ENCODE measurements at regions not wholly inside any gene's neighbourhood (a gene's known extent, or its start where the extent isn't known, plus 50 kb on each side); places are given as distances from the start of the nearest gene placed in this dataset.

DNA sequence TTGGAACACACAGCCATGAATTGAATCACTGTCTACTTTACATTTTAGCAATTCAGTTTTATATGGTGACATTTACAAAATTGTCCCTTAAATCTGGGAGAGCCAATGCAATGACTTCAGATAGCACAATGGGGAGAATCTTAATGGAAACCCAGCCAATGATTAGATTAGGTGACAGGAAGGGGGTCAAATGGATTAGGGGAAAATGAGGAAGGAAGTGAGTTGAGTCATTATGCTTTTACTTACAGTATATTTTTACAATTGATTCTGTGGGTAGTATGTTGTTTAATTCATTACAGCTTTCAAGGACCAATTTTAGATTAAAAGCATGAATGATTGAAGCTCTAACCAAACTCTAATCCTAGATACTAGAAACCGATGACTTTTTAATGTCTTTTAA is 229.8 kb downstream of the SOX4 start:
- ChIA-PET POLR2A (no interaction called here), CTCF (no interaction called here)
- TF ChIP-seq, protein P1, sequence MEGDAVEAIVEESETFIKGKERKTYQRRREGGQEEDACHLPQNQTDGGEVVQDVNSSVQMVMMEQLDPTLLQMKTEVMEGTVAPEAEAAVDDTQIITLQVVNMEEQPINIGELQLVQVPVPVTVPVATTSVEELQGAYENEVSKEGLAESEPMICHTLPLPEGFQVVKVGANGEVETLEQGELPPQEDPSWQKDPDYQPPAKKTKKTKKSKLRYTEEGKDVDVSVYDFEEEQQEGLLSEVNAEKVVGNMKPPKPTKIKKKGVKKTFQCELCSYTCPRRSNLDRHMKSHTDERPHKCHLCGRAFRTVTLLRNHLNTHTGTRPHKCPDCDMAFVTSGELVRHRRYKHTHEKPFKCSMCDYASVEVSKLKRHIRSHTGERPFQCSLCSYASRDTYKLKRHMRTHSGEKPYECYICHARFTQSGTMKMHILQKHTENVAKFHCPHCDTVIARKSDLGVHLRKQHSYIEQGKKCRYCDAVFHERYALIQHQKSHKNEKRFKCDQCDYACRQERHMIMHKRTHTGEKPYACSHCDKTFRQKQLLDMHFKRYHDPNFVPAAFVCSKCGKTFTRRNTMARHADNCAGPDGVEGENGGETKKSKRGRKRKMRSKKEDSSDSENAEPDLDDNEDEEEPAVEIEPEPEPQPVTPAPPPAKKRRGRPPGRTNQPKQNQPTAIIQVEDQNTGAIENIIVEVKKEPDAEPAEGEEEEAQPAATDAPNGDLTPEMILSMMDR (IDR thresholded peaks at IDR 0.05; ENCODE audit: insufficient read depth, low read length, missing control alignments), result no peak
- H3K4me3 ChIP-seq (ENCODE audit: low read depth, low read length), result no peak overlapping the region
- DNase-seq (ENCODE audit: low read depth, low spot score), result no peak

DNA sequence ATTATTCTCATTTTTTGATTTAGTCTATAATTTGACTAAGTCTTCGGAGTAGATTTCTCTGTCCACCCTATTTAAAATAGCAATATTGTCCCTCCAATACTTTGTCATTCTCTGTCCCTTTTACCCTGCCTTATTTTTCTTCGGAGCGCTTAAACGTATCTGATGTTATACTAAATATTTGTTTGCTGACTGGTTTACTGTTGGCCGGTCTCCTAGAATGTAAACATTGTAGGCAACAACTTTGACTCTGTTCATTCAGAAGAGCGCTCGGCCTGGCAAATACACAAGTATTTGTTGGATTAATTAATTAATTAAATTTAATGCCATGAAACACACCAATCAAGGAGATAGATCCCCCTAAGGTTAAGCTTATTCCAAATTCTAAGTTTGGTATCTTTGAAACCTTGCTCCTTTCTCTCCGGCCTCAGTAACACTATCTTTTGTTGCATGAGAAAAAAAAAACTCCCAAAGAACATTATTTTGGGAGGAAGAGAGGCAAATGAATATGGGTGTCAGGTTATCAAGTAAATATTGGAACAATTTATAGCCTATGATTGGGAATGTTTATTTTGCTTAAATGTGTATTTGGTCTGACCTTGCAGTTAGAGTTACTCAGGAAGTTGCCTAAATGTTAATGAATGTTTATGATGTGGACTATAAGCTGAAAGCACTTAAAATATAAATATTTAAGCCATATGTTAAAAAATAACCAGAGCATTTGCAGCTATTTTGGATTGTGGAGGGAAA is 231.1 kb downstream of the SOX4 start:
- TF ChIP-seq, protein P1 (IDR thresholded peaks at IDR 0.05; ENCODE audit: insufficient read depth, low read length, missing control alignments), result no peak
- CTCF ChIA-PET, result no interaction called here

DNA sequence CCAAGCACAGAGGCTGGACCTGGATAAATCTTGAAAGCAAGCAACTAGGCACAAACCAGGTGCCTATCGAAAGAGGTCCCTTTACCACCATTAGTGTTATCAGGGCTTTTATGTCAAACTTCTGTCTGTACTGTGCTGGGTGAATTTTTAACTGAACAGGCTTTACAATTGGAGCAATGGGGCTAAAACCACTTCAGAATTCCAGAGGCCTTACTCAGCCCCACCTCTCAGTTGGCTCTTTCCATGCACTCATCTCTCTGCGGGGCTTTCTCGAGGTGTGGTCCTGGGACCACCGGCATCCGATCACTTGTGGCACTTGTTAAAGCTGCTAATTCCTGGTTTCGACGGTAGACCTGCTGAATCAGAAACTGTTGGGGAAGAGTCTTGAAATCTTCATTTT is 232.5 kb downstream of the SOX4 start:
- TF ChIP-seq, protein P1 (IDR thresholded peaks at IDR 0.05; ENCODE audit: insufficient read depth, low read length, missing control alignments), result no peak
- H3K4me3 ChIP-seq (ENCODE audit: low read depth, low read length), result no peak overlapping the region
- POLR2A ChIA-PET, result no interaction called here
- CTCF ChIA-PET, result no interaction called here
- DNase-seq (ENCODE audit: low read depth, low spot score), result no peak

More for the DNA sequence above, 231.1 kb downstream of the SOX4 start:
- no peak for DNase-seq (ENCODE audit: low read depth, low spot score)
- H3K4me3 ChIP-seq (ENCODE audit: low read depth, low read length), result no peak overlapping the region
- POLR2A ChIA-PET, result no interaction called here

DNA sequence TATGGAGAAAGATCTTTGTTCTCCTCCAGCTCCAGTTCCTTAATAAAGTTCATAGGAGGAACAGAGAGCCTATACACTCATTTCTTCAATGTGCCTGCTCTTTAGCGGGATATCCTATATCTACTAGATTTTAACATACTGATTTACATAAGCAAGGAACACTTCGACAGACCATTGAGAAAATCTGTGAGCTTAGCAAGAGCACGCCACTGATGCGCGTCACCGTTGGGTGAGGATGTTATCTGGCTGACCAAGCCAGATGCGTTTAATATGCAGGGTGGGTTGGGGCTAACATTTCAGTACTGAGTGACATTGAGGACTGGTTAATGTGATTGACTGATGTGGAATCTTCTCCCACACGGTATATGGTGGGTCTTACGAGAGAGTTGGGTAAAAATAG is 233.4 kb downstream of the SOX4 start:
- POLR2A ChIA-PET, result no interaction called here
- H3K4me3 ChIP-seq (ENCODE audit: low read depth, low read length), result no peak overlapping the region
- CTCF ChIA-PET, result no interaction called here
- TF ChIP-seq, protein P1 (IDR thresholded peaks at IDR 0.05; ENCODE audit: insufficient read depth, low read length, missing control alignments), result no peak
- DNase-seq (ENCODE audit: low read depth, low spot score), result no peak

DNA sequence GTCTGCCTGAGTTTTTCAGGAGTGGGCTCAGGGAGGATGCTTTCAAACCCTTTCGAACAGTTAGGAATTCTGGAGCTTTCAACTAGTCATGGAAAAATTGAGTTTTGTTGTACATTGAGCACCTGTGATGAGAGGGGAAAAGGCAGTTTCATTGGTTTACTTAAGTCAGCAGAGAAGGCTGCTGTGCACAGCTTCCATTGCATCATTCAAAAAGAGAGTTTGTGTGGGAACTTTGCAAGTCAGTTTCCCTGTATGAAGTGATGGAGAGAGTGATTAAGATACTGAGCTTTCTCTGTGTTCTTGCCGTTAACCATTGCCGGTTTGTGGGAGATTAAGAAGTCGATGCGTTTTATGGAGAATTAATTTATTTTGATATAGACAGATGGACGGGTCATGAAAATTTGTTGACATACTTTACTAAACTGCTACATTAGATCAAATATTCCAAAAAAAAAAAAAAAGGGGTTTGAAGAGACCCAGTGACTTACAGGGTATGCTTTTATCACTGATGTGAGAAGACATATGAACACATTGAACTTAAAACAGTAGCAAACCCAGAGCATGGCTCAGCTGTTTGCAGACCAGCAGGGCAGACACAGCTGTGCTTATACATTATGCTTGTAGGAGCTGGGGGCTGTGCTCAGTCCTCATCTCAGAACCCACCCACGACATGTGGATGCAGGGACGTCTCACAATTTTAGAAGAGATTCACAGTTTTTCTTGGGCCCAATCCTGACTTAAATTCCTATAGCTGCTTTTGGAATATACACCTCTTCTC is 234.1 kb downstream of the SOX4 start:
- CTCF ChIA-PET, result no interaction called here
- TF ChIP-seq, protein P1 (IDR thresholded peaks at IDR 0.05; ENCODE audit: insufficient read depth, low read length, missing control alignments), result no peak
- no peak overlapping the region for H3K4me3 ChIP-seq (ENCODE audit: low read depth, low read length)
- POLR2A ChIA-PET, result no interaction called here
- DNase-seq (ENCODE audit: low read depth, low spot score), result no peak

DNA sequence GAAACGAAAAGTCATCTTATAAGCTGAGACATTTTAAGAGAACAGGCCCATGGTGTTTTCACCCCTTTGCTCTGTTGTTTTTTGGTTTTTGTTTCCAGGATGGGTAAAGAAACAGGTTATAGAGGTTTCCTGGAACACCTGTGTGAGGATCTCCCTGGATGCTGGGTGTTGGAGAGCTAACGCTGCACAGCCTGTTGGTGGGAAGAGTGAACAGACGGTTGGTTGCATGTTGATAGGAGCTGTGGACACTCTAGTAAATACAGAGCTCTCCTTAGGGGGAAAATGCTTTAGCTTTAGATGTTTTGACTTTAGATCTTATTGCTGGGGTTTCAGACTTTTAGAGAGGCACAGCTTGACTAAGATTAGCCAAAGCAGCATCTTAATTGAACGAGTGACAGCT is 235.2 kb downstream of the SOX4 start:
- ChIA-PET CTCF (no interaction called here), POLR2A (no interaction called here)
- TF ChIP-seq, protein P1 (IDR thresholded peaks at IDR 0.05; ENCODE audit: insufficient read depth, low read length, missing control alignments), result no peak
- no peak for DNase-seq (ENCODE audit: low read depth, low spot score)
- H3K4me3 ChIP-seq (ENCODE audit: low read depth, low read length), result no peak overlapping the region

Data from AG04449 (cell line).